ENCODE measurements at regions not wholly inside any gene's neighbourhood (a gene's known extent, or its start where the extent isn't known, plus 50 kb on each side); places are given as distances from the start of the nearest gene placed in this dataset.
"Not testable (repeated sequence)": the region's sequence is repeated elsewhere in the genome, so short reads cannot be mapped to it uniquely, and the experiment has no call there.

DNA sequence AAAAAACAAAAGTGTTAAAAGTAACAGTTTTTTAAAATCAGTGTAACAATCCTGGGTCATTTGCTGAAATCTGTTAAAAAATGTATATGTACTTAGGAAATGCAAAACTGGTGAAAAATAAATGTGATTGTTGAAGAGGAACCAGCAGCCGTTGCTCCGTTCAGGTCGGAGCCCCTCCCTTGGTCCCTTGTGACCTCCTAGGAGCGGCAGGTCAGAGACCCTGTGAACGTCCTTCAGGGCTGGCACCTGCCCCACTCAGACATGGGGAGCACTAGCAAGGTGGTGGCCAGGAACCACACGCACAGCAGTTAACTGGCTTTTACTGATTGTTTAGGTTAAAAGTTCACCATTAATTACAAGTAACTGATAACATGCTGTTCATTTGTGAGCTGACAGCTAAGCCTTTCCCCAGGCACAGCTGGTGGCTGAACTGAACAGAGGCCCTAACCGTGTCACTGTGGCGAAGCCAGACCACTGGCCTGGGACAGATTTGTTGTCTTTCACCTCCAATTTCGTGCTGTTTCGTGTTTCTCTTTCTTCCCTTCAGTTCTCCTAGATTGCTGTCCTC, 159.2 kb upstream of the ALKAL2 start:
- DNase-seq = no peak

DNA sequence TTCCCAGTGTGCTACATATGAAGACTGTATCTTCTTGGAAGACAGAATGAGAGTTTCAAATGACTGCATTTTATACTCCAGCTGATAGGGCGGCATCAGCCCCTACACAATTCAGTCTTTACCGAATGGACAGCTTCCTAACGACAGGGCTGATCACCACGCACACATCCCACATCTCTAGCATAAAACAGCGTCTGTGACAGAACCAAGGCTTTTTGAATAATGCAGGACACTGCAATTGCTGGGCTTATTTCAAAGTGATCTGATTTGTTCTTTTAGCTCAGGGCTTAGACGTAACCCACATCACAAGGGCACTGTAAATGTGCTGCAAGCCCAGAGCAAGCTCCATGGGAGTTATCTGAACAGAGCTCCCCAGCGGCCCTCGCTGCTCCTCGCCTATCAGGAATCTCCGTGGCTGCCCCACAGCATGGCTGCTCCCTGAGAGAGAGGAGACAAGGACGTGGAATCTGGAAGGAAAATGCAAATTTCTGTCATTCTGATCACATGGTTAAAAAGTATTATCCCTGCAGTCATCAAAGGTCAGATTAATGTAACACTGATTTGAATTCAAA, 158.5 kb upstream of the ALKAL2 start:
- no peak for DNase-seq

DNA sequence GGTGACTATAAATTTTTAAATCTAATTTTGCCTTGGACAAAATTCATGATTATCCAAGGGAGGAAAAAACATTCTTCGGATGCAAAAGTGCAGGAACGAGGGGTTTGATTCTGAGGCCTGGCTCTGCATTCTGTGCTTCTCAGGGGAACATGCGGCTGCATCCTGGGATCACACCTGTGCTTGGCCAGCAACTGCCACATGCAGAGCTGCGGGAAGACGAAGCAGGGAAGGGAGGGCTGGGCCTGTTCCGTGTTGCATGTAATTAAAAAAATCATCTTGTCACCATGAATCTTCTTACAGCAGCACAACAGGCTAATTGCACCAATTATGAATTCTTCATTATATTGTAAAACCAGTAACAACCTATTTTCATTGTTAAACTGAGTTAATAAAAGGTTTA, 158.0 kb upstream of the ALKAL2 start:
- no peak for DNase-seq

DNA sequence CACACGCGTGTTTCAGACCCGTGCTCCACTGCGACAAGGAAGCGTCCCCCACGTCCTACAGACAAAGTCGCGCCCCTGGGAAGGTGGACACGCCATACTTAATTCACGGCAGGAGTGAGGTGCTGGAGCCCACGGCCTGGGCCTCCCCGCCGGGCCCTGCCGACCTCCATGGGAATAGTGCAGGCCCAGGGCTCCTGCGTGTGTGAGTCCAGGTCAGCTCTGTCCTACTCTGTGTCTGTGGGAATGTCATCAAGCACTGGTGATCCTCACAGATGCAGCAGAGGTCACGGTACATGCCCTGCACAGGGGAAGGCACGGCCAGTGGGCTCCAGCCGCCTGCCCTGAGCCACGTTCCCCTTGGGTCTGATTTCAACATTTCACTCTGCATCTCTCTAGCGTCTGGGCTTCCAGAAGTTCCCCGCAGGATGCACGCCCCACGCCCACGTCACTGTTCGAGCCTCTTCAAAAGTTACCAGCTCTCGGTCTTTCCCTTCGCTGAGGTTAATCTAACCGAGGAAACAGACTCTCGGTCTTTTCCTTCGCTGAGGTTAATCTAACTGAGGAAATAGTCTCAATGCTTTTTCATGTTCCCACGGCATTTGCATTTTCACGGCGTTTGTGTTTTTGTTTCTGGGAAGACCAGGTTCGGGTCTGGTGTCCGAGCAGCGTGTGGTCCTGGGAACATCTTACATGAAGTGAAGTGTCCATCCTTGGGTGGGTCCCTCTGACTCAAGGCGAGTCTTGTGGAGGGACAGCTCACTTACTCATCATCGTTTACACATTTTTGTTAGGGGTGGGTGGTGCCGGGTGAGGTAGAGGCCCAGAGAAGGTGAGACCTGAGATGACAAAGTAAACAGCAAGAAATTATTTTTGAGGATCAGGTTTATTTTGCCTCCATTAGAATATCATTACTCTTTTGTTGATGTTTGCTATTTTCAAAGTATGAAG, 157.3 kb upstream of the ALKAL2 start:
- DNase-seq = no peak

DNA sequence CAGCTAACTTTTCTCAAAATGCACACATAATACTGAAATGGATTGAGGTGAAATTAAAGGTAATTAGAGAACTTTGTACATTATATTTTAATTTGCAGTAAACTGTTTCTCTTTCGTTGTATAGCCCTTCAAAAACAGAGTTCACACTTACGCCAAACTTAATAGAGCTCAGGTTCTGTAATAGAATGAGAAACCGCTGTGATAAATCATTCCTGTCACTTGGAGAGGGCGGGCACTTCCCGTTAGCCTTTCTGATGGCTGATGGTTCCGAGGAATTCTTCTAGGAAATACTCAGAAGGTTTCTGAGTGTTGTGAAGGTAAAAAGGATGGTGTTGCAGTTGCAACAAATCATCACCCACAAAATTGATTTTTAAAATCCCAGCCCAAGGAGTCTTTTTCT, 155.8 kb upstream of the ALKAL2 start:
- no peak for DNase-seq

DNA sequence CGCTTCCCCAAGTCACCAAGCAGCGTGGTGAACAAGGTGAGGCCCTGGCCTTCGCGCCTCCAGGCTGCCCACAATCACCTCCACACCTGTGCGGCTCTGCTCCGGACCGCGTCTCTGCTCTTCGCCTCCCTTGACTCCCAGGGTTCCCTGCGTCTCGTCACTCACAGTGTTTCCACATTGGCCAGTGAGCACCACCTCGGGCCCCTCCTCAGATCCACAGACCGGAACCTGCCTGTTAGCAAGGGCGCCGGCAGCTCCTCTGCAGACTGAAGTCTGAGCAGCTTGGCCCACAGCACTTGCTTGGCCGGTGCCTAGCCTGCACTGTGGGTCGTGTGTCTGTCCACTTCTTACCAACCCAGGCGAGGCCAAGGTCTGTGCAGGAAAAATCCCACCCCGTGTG, 155.3 kb upstream of the ALKAL2 start:
- no peak for DNase-seq

DNA sequence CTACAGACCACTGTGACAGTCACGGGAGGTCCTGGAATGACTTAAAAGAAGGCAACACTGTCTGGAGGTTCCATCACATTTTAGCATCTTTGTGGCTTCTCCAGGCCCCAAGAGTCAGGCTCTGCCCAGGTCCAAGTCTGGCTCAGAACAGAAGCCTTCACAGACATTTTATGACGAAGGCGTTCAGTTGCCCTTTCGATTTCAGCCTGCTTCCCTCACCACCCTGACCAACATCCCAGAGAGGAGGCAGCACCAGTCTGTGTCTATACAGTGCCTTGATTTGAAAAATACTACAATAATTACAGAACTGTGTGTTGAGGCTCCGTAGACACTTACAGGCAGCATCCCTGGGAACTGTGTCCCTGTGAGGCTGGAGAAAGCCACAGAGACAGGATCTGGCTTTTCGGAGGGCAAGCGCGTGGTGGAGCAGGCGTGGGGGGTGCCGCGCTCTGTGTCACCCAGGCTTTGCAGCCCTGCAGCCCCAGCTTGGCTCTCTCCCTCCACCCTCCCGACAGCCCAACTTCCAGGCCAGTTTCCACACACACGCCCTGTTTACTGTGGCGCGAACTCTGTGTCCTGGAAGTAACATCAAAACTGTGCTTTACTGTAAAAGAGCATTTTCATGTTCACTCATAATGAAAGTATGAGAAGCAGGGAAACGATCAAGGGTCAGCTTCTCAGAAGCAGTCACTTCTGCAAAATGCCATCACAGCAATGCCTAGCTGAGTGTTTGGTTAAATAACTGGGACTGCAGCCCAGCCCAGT, 153.5 kb upstream of the ALKAL2 start:
- no peak for DNase-seq

DNA sequence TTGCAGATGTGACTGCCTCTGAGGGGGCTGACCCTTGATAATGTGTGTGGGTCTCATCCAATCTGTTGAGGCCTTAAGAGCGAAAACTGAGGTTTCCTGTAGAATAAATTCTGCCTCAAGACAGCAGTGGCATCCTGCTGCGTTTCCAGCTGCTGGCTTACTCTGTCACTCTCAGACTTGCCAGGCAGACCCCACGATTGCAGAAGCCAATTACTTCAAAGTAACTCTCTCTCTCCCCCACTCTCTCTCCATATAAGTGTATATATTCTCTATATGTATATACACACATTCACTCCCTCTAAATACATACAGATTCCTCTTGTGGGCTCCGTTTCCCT, 152.5 kb upstream of the ALKAL2 start:
- no peak for DNase-seq

DNA sequence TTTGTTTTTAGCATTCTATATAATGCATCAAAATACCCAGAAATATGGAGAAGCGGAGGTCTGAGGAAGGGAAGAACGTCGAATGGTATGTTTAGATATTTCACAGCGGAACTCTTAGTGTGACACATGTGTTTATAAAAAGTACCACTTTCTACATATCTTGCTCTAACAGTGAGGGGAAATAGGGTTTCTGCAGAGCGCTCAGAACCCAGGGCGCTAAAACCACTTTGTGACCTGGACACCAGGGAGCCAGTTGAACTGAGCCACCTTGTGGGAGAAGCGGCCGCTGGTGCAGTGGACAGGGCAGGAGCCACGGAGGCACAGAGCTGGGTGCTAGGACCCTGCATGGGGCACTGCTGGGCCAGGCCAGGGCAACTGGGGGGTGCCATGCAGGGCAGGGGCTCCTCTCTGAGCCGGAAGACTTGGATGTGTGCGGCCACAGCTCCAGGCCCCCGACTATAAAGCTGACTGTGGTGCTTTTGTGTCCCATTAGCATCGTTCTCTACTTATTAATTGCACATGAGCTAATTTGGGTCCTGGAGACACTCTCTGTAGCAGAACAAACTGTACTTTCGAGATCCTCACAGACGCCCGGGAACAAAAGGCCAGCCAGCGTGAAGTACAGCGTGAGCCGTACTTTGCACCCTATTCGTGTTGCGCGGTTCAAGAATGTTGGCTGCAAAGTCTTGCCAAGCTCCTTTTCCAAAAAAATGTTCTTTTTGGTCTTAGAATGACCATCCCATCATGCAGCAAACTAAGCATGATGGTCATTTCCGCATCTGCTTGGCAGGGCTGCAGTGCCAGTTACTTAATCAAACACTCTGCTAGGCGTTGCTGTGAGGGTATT, 151.9 kb upstream of the ALKAL2 start:
- no peak for DNase-seq

DNA sequence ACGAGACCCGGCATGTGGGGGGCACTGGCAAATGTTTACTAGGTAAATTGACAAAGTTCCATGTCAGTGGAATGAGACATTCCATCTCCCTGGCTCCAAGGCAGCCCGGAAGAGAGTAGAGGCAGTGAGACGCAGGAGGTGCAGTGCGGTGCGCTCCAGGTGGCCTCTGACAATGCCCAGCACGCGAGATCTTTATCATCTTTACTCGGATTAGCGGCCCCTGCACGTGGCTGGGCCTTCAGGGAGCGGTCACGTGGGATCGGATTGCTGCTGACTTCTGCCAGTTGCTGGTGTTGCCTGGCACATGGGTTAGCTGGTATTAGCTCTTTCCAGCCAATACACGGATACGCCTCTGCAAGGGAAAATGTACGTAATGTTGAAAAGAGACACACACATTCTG, 151.2 kb upstream of the ALKAL2 start:
- DNase-seq = no peak

DNA sequence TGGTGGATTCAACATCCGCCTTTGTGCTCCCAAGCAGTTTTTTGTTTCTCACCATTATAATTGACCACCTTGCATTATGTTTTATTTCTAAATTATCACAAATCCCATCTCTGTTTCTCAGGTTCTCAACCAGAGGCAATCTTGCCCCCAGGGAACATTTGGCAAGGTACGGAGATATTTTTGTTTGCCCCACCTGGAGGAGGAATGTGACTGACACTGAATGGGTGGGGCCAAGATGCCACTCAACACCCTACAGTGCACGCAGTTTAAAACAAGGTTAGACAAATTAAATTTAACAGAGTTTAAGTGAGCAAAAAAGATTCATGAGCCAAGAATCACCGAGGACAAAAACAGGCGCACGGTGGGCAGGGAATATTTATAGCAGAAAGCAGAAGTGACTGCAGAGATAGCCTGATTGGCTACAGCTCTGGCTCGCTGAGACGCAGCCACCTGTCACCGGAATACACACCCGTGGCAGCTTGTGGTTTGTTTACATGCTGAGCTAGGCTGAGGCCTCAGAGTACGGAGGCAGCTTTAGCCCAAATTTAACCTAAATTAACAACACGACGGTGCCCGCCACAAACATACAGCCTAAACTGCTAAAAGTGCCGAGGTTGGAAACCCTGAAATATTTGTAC, 150.0 kb upstream of the ALKAL2 start:
- DNase-seq = peak; percentile 53 to 65

DNA sequence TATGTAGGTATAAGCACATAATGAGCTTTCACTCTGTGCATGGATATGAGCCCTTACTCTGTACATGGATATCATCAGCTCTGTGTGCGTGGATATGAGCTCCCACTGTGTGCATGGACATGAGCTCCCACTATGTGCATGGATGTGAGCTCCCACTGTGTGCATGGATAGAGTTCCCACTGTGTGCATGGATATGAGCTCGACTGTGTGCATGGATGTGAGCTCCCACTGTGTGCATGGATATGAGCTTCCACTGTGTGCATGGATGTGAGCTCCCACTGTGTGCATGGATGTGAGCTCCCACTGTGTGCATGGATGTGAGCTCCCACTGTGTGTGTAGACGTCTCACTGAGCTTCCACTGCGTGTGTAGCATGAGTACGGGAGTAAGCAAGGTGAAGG, 149.3 kb upstream of the ALKAL2 start:
- no peak for DNase-seq

DNA sequence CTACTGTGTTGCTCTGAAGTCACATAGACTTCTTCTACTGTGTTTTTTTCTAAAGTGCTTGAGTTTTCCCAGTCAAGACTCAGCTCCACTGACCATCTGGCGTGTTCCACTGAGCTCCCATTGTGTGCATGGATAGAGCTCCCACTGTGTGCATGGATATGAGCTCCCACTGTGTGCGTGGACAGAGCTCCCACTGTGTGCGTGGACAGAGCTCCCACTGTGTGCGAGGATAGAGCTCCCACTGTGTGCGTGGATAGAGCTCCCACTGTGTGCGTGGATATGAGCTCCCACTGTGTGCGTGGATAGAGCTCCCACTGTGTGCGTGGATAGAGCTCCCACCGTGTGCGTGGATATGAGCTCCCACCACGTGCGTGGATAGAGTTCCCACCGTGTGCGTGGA, 148.3 kb upstream of the ALKAL2 start:
- no peak for DNase-seq

DNA sequence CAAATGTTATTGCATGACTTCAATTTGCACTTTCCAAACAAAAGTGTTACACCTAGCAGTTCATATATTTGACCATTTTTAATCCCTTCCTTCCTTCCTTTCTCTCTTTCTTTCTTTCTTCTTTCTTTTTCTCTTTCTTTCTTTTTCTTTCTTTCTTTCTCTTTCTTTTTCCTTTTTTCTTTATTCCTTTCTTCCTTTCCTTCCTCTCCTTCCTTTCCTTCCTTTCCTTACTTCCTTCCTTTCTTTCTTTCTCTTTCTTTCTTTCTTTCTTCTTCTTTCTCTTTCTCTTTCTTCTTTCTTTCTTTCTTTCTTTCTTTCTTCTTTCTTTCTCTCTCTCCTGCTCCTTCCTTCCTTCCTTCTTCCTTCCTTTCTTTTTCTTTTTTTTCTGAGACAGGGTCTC, 146.7 kb upstream of the ALKAL2 start:
- no peak for DNase-seq

DNA sequence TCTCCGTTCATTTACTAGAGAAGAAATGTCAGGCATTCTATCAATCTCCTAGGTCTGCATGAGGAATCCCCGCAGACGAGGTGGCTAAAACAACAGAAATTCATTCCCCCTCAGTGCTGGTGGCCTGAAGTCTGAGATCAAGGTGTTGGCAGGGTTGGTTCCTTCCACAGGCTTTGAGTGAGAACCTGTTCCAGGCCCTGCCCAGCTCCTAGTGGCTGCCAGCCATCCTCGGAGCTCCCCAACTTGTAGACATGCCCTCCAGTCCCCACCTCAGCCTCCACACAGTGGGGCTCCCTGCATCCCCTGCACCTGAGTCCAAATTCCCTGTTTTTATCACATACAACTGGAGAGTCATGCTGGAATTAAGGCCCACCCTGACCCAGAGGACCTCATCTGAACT, 145.3 kb upstream of the ALKAL2 start:
- no peak for DNase-seq

DNA sequence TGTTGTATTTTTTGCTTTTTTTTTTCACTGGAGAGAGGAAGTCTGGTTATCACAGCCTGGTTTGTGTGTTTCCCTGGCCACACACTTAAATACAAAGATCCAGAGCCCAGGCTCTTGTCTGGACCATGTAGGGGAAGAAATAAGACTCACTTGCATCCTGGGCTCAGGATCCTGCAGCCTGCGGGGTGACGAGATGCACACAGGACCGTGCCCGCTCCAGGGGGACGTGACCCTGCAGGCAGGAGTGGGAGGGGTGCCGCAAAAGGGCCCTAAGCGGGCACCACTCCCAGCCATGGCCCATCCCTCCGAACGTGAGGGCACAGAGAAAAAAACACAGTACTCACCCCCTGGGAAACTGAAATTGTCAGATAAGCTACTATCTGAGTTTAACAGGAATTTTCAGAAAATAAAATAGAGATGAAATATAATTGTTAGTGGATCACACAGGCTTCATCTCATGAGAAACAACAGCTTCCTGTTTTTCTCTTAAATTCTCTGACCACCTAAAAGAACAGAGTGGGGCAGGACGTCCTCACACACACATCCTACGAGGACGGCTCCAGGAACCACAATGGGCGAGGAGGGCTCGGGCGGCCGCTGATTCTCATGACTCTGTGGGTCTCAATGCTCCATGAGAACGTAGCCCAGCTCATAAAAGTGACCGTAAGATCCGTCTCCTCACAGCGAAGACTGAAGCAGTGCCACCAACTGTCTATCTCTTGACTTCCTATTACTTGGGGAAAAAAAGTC, 142.6 kb upstream of the ALKAL2 start:
- DNase-seq = no peak

DNA sequence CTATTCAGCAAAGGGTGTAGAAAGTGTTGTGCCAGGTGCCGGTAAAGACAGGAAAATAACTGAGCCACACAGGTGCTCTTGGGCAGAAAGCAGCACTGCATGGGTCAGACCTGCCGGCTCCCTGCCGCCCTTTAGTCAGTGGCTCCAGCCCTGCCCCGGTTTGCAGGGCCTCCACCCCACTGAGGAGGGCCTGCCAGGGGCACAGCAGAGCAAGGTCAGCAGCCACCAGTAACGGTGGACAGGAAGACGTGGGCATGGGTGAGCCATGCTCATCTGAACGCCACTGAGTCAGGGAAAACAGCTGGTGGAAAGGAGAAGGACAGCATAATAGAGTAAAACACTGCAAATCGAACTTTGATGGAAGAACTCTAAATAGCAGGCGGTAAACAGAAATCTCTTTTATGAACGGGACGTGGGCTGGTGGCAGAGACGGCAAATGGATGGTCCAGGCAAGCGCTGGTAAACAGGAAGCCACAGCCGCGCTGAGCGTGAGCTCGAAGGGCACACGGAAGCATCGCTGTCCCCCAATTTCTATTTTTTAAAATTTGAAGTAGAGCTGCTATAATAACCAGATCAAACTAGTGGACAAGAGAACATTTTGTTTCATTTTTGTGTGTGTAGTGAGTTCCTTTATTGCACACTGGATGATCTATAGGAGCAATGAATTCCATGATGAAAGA, 141.8 kb upstream of the ALKAL2 start:
- DNase-seq = no peak

DNA sequence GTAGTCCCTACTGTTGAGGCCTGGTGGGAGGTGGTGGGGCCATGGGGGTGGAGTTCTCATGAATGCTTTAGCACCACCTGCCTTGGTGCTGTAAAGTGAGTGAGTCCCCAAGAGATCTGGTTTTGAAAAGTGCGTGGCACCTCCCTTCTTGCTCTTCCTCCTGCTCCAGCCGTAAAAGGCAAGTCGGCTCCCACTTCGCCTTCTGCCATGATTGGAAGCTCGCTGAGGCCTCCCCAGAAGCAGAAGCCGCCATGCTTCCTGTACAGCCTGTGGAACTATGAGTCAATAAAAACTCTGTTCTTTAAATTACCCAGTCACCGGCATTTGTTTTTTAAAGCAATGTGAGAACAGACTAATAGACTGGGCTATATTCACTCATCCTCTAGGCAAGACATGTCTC, 141.3 kb upstream of the ALKAL2 start:
- no peak for DNase-seq

DNA sequence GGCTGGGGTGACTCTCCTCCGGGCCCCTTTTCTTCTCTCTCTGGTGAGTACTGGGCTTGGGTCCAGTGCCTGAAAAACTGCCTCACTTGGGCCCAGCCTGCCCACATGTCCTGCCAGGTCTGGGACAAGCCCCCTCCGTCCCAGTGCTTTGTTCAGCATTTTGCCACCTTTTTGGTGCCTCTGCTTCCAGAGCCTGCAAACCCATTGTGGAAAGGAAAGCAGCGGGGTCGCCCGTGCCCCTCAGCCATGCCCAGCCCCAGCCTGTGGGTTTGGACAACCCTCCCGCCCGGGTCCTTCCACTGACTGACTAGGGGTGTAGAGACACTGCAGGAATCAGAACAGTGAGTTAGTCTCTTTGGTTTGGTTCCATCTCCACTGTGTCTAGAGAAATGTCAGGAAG, 140.7 kb upstream of the ALKAL2 start:
- no peak for DNase-seq

DNA sequence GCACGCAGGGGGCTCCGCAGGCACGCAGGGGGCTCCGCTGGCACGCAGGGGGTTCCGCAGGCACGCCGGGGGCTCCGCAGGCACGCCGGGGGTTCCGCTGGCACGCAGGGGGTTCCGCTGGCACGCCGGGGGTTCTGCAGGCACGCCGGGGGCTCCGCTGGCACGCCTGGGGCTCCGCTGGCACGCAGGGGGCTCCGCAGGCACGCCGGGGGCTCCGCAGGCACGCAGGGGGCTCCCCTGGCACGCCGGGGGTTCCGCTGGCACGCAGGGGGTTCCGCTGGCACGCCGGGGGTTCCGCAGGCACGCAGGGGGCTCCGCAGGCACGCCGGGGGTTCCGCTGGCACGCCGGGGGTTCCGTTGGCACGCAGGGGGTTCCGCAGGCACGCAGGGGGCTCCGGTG, 138.8 kb upstream of the ALKAL2 start:
- DNase-seq = not testable (repeated sequence)

DNA sequence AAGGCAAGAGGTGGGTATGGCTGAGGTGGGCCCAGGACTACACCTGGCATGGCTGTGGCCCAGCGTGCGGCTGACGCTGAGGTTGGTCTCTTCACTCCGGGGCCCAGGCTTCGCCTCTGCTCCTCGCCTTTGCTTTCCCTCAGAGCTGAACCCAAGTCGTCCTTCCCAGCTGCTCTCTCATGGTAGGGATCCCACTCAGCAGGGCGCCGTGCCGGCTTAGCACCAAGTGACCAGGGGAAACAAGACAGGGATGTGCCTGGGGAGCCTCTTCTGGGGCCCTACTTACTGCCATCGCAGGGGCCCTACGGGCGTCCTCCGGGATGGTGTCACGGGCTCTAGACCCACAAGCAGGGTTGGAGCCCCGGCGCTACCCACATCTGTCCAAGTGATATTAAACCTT, 138.1 kb upstream of the ALKAL2 start:
- no peak for DNase-seq
